Left ventricle myocardium inferior (tissue), 1 donor: ENCODE measurements at regions not wholly inside any gene's neighbourhood (a gene's known extent, or its start where the extent isn't known, plus 50 kb on each side); places are given as distances from the start of the nearest gene placed in this dataset.

ENCODE experiments used
- DNase-seq: peaks from one replicate; pipeline ENCODE4 v3.0.0-alpha.2; 2020
- H3K27ac ChIP-seq: fragments of 200-600 bp; replicated peaks from 2 replicates; pipeline ENCODE4 v1.8.0; 2021
- H3K27me3 ChIP-seq: fragments of 200-600 bp; 2 replicates; pipeline ENCODE4 v1.8.0; 2021; ENCODE audit warnings: low read depth
- H3K36me3 ChIP-seq: fragments of 200-600 bp; 2 replicates; pipeline ENCODE4 v1.8.0; 2021
- H3K4me1 ChIP-seq: fragments of 200-600 bp; 2 replicates; pipeline ENCODE4 v1.8.0; 2021
- H3K4me3 ChIP-seq: fragments of 200-600 bp; 2 replicates; pipeline ENCODE4 v1.8.0; 2021; ENCODE audit warnings: mild to moderate bottlenecking, moderate library complexity
- H3K9me3 ChIP-seq: fragments of 200-600 bp; replicated peaks from 2 replicates; pipeline ENCODE4 v1.8.0; 2021
- intact Hi-C: fragments of 100-400 bp; cut with micrococcal nuclease; formaldehyde crosslinking; loops from one replicate; pipeline ENCODE4 v1.11.0; 2022
- TF ChIP-seq, protein P1 (sequence below): fragments of 200-600 bp; IDR thresholded peaks from 2 replicates; pipeline ENCODE4 v1.8.0; 2021; ENCODE audit warnings: antibody characterized with exemption, mild to moderate bottlenecking, borderline replicate concordance
- donor health status: DM: no; HTN: yes; CAD: no; lungs with severe emphysema.

DNA sequence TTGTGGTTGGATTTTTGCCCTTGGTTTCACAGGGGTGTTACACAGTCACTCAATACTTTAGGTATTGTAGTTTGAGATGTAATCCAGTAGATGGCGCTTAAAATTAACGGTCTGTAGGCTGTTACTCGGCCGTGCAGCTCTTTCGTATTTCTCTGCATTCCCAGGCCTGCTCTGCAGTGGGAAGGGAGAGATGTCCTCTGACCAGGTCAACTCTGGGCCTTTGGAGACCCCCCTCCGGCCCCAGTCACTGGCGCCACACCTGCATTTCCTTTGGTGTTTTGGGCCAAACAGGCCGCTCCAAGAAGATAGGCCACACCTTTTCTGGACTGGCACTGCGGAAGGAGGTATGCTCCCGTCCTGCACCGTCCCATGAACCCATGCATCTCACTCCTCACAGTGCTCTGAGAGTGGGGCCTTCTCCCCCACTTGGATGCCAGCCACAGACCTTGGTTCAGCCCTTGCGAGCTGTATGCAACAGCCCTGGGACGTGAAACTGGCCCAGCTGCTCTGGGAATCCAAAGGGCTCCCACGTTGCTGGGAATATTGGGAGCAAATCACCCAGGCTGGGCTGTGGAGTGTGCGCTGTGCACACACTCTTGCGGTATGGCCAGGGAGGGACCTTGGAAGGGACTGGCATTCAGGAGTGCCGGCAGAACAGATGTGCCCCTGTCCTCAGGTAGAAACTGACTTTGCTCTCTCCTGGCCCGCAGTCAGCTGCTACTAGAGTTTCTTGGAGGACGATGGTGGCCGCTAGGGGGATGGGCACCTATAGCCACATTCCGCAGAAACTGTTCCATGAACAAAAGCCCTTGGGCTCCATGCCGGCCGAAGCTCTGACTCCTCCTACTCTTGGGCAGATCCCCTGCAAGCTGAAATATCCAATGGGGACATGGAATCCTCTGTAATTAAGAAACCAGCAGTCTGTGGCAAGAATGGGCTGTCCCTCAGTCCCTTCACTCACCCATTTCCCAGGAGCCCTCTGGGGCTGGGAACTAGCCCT is 410.5 kb upstream of the CADM2 start:
- H3K4me1 ChIP-seq: peaks cover 3% of the 10 kb centered on the region
- peak overlapping the region; percentile 44 for H3K4me3 ChIP-seq
- DNase-seq: no peak
- no peaks in the 10 kb centered on the region for H3K27me3 ChIP-seq
- H3K27ac ChIP-seq: no peak overlapping the region
- TF ChIP-seq, protein P1, sequence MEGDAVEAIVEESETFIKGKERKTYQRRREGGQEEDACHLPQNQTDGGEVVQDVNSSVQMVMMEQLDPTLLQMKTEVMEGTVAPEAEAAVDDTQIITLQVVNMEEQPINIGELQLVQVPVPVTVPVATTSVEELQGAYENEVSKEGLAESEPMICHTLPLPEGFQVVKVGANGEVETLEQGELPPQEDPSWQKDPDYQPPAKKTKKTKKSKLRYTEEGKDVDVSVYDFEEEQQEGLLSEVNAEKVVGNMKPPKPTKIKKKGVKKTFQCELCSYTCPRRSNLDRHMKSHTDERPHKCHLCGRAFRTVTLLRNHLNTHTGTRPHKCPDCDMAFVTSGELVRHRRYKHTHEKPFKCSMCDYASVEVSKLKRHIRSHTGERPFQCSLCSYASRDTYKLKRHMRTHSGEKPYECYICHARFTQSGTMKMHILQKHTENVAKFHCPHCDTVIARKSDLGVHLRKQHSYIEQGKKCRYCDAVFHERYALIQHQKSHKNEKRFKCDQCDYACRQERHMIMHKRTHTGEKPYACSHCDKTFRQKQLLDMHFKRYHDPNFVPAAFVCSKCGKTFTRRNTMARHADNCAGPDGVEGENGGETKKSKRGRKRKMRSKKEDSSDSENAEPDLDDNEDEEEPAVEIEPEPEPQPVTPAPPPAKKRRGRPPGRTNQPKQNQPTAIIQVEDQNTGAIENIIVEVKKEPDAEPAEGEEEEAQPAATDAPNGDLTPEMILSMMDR: peak; percentile 61
- H3K9me3 ChIP-seq: peaks cover 8% of the 10 kb centered on the region
- no peaks in the 10 kb centered on the region for H3K36me3 ChIP-seq
- intact Hi-C loops: loop anchor here (10.0 kb wide), 1 partner anchor 1027 kb away; no protein-coding TSS in a partner anchor

DNA sequence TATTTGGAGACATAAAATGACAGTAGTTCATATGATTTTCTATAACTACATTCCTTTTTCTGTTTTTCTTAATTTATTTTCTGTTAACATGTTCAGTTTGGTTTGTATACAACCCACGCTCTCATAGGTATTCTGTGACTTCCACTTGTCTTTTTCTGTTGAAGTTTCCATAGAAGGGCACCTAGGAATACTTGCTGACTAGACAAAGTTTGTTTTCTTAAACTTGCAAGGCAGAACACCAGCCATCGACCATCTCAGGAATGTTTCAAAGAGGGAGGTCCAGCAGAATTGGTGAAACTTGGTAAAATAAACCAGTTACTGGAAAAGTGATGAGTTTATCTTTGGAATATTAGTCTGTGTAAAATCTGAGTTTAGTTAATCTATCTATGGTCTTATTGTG is 403.2 kb upstream of the CADM2 start:
- no peak for DNase-seq
- Histone ChIP-seq H3K36me3 (no peaks in the 10 kb centered on the region), H3K27me3 (no peaks in the 10 kb centered on the region), H3K27ac (no peak overlapping the region), H3K9me3 (no peaks in the 10 kb centered on the region), H3K4me3 (no peak overlapping the region), H3K4me1 (no peaks in the 10 kb centered on the region)
- intact Hi-C loops: no loop called here
- TF ChIP-seq, protein P1: no peak

DNA sequence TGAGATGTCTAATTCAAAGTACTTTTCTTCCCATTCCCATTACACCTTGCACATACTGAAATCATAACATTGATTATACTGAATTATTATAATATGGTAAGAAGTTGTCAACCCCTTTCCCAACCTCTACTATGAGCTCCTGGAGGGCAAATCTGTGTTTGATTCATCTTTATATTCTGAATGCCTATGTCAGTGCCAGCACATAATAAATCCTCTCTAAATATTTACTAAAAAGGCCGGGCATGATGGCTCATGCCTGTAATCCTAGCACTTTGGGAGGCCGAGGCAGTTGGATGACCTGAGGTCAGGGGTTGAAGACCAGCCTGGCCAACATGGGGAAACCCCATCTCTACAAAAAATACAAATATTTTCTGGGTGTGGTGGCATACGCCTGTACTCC is 392.5 kb upstream of the CADM2 start:
- H3K27me3 ChIP-seq: no peaks in the 10 kb centered on the region
- H3K36me3 ChIP-seq: no peaks in the 10 kb centered on the region
- DNase-seq: no peak
- no peak overlapping the region for H3K4me3 ChIP-seq
- TF ChIP-seq, protein P1: no peak
- no peak overlapping the region for H3K27ac ChIP-seq
- peaks cover 5% of the 10 kb centered on the region for H3K9me3 ChIP-seq
- intact Hi-C loops: no loop called here
- no peaks in the 10 kb centered on the region for H3K4me1 ChIP-seq

DNA sequence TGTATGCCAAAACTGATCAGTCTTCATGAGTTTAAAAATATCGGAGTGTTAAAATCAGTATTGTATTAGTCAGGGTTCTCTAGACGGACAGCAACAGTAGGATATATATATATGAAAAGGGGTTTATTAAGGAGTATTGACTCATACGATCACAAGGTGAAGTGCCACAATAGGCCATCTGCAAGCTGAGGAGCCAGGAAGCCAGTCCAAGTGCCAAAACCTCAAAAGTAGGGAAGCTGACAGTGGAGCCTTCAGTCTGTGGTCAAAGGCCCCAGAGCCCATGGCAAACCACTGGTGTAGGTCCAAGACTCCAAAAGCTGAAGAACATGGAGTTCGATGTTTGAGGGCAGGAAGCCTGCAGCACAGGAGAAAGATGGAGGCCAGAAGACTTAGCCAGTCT is 391.0 kb upstream of the CADM2 start:
- Histone ChIP-seq H3K27me3 (no peaks in the 10 kb centered on the region), H3K4me1 (no peaks in the 10 kb centered on the region), H3K36me3 (no peaks in the 10 kb centered on the region), H3K4me3 (no peak overlapping the region), H3K27ac (no peak overlapping the region), H3K9me3 (peaks cover 3% of the 10 kb centered on the region)
- intact Hi-C loops: no loop called here
- no peak for DNase-seq
- TF ChIP-seq, protein P1: no peak

DNA sequence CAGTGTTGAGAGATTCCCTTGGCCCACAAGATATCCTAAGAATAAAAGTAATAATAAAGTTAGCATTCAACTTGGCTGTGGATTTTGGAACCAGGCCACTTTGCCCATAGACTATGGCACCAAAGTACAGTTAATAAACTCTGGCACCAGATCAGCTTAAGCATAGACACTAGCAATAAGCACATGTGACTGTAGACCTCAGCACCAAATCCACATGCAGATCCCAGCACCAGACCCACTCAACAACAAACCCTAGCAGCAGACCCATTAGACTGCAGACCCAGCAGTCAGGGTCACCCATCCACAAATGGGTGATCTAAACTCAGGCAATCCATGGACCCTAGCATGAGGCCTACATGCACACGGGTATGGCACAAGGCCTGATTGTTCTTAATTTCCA is 384.8 kb upstream of the CADM2 start:
- H3K36me3 ChIP-seq: no peaks in the 10 kb centered on the region
- no peaks in the 10 kb centered on the region for H3K27me3 ChIP-seq
- peaks cover 24% of the 10 kb centered on the region for H3K9me3 ChIP-seq
- no peaks in the 10 kb centered on the region for H3K4me1 ChIP-seq
- H3K27ac ChIP-seq: no peak overlapping the region
- TF ChIP-seq, protein P1: no peak
- no peak overlapping the region for H3K4me3 ChIP-seq
- DNase-seq: no peak
- intact Hi-C loops: no loop called here
